ENCODE measurements at regions not wholly inside any gene's neighbourhood (a gene's known extent, or its start where the extent isn't known, plus 50 kb on each side); places are given as distances from the start of the nearest gene placed in this dataset.

DNA sequence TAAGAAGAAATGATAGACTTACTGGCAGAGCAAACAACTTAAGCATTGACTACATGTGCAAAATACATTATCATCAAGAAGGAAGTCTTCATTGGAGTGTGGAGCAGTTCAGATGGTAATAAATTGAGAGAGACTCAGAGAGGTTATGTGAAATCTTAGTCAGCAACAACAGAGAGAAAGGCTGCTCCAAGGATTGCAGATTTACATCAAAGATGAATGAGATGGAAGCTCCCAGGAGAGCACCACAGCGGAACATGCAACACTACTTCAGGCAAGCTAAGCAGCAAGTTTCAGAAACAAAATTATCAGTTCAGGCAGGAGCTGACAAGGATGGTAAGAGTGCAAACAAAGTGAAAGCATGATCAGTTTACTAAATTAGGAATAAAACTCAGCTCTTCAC is 882.3 kb downstream of the LRFN5 start:
- no peak for TF ChIP-seq POLR2A (IDR thresholded peaks at IDR 0.05; ENCODE audit: extremely low read depth, insufficient read length)
- TF ChIP-seq, protein P1, sequence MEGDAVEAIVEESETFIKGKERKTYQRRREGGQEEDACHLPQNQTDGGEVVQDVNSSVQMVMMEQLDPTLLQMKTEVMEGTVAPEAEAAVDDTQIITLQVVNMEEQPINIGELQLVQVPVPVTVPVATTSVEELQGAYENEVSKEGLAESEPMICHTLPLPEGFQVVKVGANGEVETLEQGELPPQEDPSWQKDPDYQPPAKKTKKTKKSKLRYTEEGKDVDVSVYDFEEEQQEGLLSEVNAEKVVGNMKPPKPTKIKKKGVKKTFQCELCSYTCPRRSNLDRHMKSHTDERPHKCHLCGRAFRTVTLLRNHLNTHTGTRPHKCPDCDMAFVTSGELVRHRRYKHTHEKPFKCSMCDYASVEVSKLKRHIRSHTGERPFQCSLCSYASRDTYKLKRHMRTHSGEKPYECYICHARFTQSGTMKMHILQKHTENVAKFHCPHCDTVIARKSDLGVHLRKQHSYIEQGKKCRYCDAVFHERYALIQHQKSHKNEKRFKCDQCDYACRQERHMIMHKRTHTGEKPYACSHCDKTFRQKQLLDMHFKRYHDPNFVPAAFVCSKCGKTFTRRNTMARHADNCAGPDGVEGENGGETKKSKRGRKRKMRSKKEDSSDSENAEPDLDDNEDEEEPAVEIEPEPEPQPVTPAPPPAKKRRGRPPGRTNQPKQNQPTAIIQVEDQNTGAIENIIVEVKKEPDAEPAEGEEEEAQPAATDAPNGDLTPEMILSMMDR (IDR thresholded peaks at IDR 0.05; ENCODE audit: low read depth, low read length) = no peak
- TF ChIP-seq, protein P2, sequence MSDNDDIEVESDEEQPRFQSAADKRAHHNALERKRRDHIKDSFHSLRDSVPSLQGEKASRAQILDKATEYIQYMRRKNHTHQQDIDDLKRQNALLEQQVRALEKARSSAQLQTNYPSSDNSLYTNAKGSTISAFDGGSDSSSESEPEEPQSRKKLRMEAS (IDR thresholded peaks at IDR 0.05; ENCODE audit: low read depth, low read length) = no peak

Measured in NB4 (cell line).